ENCODE measurements at regions not wholly inside any gene's neighbourhood (a gene's known extent, or its start where the extent isn't known, plus 50 kb on each side); places are given as distances from the start of the nearest gene placed in this dataset.

GRCh38 chr2:65495251-65495877 lies 63.0 kb upstream of the SPRED2 start:
- TF ChIP-seq, protein P1, sequence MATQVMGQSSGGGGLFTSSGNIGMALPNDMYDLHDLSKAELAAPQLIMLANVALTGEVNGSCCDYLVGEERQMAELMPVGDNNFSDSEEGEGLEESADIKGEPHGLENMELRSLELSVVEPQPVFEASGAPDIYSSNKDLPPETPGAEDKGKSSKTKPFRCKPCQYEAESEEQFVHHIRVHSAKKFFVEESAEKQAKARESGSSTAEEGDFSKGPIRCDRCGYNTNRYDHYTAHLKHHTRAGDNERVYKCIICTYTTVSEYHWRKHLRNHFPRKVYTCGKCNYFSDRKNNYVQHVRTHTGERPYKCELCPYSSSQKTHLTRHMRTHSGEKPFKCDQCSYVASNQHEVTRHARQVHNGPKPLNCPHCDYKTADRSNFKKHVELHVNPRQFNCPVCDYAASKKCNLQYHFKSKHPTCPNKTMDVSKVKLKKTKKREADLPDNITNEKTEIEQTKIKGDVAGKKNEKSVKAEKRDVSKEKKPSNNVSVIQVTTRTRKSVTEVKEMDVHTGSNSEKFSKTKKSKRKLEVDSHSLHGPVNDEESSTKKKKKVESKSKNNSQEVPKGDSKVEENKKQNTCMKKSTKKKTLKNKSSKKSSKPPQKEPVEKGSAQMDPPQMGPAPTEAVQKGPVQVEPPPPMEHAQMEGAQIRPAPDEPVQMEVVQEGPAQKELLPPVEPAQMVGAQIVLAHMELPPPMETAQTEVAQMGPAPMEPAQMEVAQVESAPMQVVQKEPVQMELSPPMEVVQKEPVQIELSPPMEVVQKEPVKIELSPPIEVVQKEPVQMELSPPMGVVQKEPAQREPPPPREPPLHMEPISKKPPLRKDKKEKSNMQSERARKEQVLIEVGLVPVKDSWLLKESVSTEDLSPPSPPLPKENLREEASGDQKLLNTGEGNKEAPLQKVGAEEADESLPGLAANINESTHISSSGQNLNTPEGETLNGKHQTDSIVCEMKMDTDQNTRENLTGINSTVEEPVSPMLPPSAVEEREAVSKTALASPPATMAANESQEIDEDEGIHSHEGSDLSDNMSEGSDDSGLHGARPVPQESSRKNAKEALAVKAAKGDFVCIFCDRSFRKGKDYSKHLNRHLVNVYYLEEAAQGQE (IDR thresholded peaks at IDR 0.05; ENCODE audit: low read depth, low read length), result no peak
- TF ChIP-seq YY1 (IDR thresholded peaks at IDR 0.05; ENCODE audit: low read depth) (no peak), ZBTB33 (IDR thresholded peaks at IDR 0.05; ENCODE audit: borderline replicate concordance, low read depth) (no peak), CTCF (IDR thresholded peaks at IDR 0.05) (no peak)
